BE2C (cell line): ENCODE measurements at regions not wholly inside any gene's neighbourhood (a gene's known extent, or its start where the extent isn't known, plus 50 kb on each side); places are given as distances from the start of the nearest gene placed in this dataset.
A peak's percentile ranks its signal among the peaks of the same experiment; 100 is the strongest.

Source experiments
- DNase-seq: peaks from one replicate; pipeline ENCODE4 v3.0.0-alpha.2; 2020
- H3K27me3 ChIP-seq: fragments of 250-450 bp; sonication (Bioruptor Pico); 2 replicates; pipeline ENCODE4 v1.5.1; 2020; ENCODE audit warnings: mild to moderate bottlenecking
- H3K36me3 ChIP-seq: fragments of 250-450 bp; sonication (Bioruptor Pico); 2 replicates; pipeline ENCODE4 v1.5.1; 2020; ENCODE audit warnings: mild to moderate bottlenecking
- H3K4me1 ChIP-seq: fragments of 250-450 bp; sonication (Bioruptor Pico); 2 replicates; pipeline ENCODE4 v1.5.1; 2020
- H3K4me3 ChIP-seq: 2 replicates; pipeline ENCODE4 v1.5.1; 2011; ENCODE audit warnings: low read depth, low read length
- H3K9me3 ChIP-seq: fragments of 250-450 bp; sonication (Bioruptor Pico); 2 replicates; pipeline ENCODE4 v1.5.1; 2020
- CTCF ChIP-seq: IDR thresholded peaks from 2 replicates; pipeline ENCODE4 v1.5.1; 2012; ENCODE audit warnings: mild to moderate bottlenecking, low read depth, low read length

GRCh38 chr1:168452329-168452728 lies 91.5 kb downstream of the XCL2 start:
- no peak for DNase-seq
- Histone ChIP-seq H3K4me1 (no peaks in the 10 kb centered on the region), H3K9me3 (no peaks in the 10 kb centered on the region), H3K27me3 (no peaks in the 10 kb centered on the region), H3K36me3 (no peaks in the 10 kb centered on the region), H3K4me3 (no peak overlapping the region)
- TF ChIP-seq CTCF: peak; percentile 50

- Histone ChIP-seq H3K9me3 (no peaks in the 10 kb centered on the region), H3K4me3 (no peak overlapping the region), H3K4me1 (no peaks in the 10 kb centered on the region), H3K36me3 (no peaks in the 10 kb centered on the region), H3K27me3 (no peaks in the 10 kb centered on the region)
- no peak for TF ChIP-seq CTCF
- DNase-seq: no peak
Measured at GRCh38 chr1:168447871-168448270, 95.9 kb downstream of the XCL2 start.

- Histone ChIP-seq H3K27me3 (no peaks in the 10 kb centered on the region), H3K9me3 (no peaks in the 10 kb centered on the region), H3K4me3 (no peak overlapping the region), H3K36me3 (no peaks in the 10 kb centered on the region), H3K4me1 (no peaks in the 10 kb centered on the region)
- TF ChIP-seq CTCF: no peak
- no peak for DNase-seq
Measured at GRCh38 chr1:168446081-168446480, 97.7 kb downstream of the XCL2 start.

- no peaks in the 10 kb centered on the region for H3K27me3 ChIP-seq
- 0 out of 2 replicates have a peak, but pooled peaks cover 3% of the 10 kb centered on the region for H3K4me1 ChIP-seq
- H3K4me3 ChIP-seq: no peak overlapping the region
- no peak for DNase-seq
- H3K36me3 ChIP-seq: no peaks in the 10 kb centered on the region
- H3K9me3 ChIP-seq: no peaks in the 10 kb centered on the region
- TF ChIP-seq CTCF: no peak
Measured at GRCh38 chr1:168443899-168444298, 99.9 kb downstream of the XCL2 start.

DNA sequence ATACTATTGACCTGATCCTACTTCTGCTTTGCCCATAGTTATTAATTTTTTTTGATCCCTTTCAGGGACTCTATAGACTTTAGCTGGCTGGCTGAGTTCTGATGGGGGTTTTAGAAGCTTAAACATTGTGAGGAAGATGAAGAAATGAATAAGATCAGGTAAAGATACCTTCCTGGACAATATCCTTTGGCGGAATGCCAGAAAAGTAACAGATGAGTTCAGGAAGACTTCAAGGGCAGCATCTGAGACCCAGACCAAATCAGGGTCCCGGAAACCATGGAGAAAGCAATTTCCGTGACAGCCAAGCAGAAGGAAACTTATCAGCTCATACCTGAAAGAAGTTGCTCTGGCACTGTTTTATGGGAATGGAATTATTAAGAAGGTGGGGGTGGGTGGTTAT lies 100.4 kb downstream of the XCL2 start:
- no peaks in the 10 kb centered on the region for H3K9me3 ChIP-seq

GRCh38 chr1:168442931-168443330 lies 100.9 kb downstream of the XCL2 start:
- TF ChIP-seq CTCF: no peak
- DNase-seq: no peak
- H3K4me3 ChIP-seq: no peak overlapping the region
- H3K36me3 ChIP-seq: no peaks in the 10 kb centered on the region
- H3K4me1 ChIP-seq: 0 out of 2 replicates have a peak, but pooled peaks cover 3% of the 10 kb centered on the region
- H3K9me3 ChIP-seq: no peaks in the 10 kb centered on the region
- H3K27me3 ChIP-seq: no peaks in the 10 kb centered on the region

More for the DNA sequence above, 100.4 kb downstream of the XCL2 start:
- DNase-seq: no peak
- Histone ChIP-seq H3K4me1 (0 out of 2 replicates have a peak, but pooled peaks cover 3% of the 10 kb centered on the region), H3K27me3 (no peaks in the 10 kb centered on the region), H3K36me3 (no peaks in the 10 kb centered on the region), H3K4me3 (no peak overlapping the region)
- TF ChIP-seq CTCF: no peak
